ENCODE measurements at regions not wholly inside any gene's neighbourhood (a gene's known extent, or its start where the extent isn't known, plus 50 kb on each side); places are given as distances from the start of the nearest gene placed in this dataset.
"Not testable (repeated sequence)": the region's sequence is repeated elsewhere in the genome, so short reads cannot be mapped to it uniquely, and the experiment has no call there.

GRCh38 chr19:27733551-27734266, 1479.2 kb downstream of the UQCRFS1 start:
- H3K9me3 ChIP-seq (replicated peaks; ENCODE audit: low read length) = no peaks in the 10 kb centered on the region
- H3K4me1 ChIP-seq (ENCODE audit: control insufficient read depth, insufficient read depth, low read length) = no peaks in the 10 kb centered on the region
- no peak overlapping the region for H3K4me2 ChIP-seq (ENCODE audit: low read length)
- peaks cover 7% of the 10 kb centered on the region for H3K36me3 ChIP-seq (ENCODE audit: insufficient read depth, low read length)
- no peak overlapping the region for H3K9ac ChIP-seq (ENCODE audit: low read depth, low read length)
- H3K4me3 ChIP-seq (ENCODE audit: low read length) = no peak overlapping the region
- no peaks in the 10 kb centered on the region for H3K27me3 ChIP-seq (ENCODE audit: control insufficient read depth, insufficient read depth, low read length)

- no peaks in the 10 kb centered on the region for H3K4me1 ChIP-seq (ENCODE audit: control insufficient read depth, insufficient read depth, low read length)
- no peak overlapping the region for H3K4me2 ChIP-seq (ENCODE audit: low read length)
- H3K36me3 ChIP-seq (ENCODE audit: insufficient read depth, low read length) = peaks cover 7% of the 10 kb centered on the region
- no peak overlapping the region for H3K9ac ChIP-seq (ENCODE audit: low read depth, low read length)
- no peaks in the 10 kb centered on the region for H3K27me3 ChIP-seq (ENCODE audit: control insufficient read depth, insufficient read depth, low read length)
- H3K4me3 ChIP-seq (ENCODE audit: low read length) = no peak overlapping the region
- H3K9me3 ChIP-seq (replicated peaks; ENCODE audit: low read length) = no peaks in the 10 kb centered on the region
Observed at GRCh38 chr19:27729332-27729731, 1483.6 kb downstream of the UQCRFS1 start.

GRCh38 chr19:27722625-27723024, 1490.3 kb downstream of the UQCRFS1 start:
- Histone ChIP-seq H3K4me1 (ENCODE audit: control insufficient read depth, insufficient read depth, low read length) (no peaks in the 10 kb centered on the region), H3K9ac (ENCODE audit: low read depth, low read length) (no peak overlapping the region), H3K4me3 (ENCODE audit: low read length) (no peak overlapping the region), H3K36me3 (ENCODE audit: insufficient read depth, low read length) (no peaks in the 10 kb centered on the region), H3K4me2 (ENCODE audit: low read length) (no peak overlapping the region), H3K9me3 (replicated peaks; ENCODE audit: low read length) (no peaks in the 10 kb centered on the region), H3K27me3 (ENCODE audit: control insufficient read depth, insufficient read depth, low read length) (no peaks in the 10 kb centered on the region)

- Histone ChIP-seq H3K9ac (ENCODE audit: low read depth, low read length) (no peak overlapping the region), H3K9me3 (replicated peaks; ENCODE audit: low read length) (no peaks in the 10 kb centered on the region), H3K36me3 (ENCODE audit: insufficient read depth, low read length) (no peaks in the 10 kb centered on the region), H3K4me1 (ENCODE audit: control insufficient read depth, insufficient read depth, low read length) (no peaks in the 10 kb centered on the region), H3K4me2 (ENCODE audit: low read length) (no peak overlapping the region), H3K27me3 (ENCODE audit: control insufficient read depth, insufficient read depth, low read length) (no peaks in the 10 kb centered on the region), H3K4me3 (ENCODE audit: low read length) (no peak overlapping the region)
Observed at GRCh38 chr19:27720155-27720554, 1492.8 kb downstream of the UQCRFS1 start.

GRCh38 chr19:27719034-27719433, 1493.9 kb downstream of the UQCRFS1 start:
- no peaks in the 10 kb centered on the region for H3K36me3 ChIP-seq (ENCODE audit: insufficient read depth, low read length)
- no peak overlapping the region for H3K4me3 ChIP-seq (ENCODE audit: low read length)
- no peaks in the 10 kb centered on the region for H3K27me3 ChIP-seq (ENCODE audit: control insufficient read depth, insufficient read depth, low read length)
- H3K4me2 ChIP-seq (ENCODE audit: low read length) = no peak overlapping the region
- no peak overlapping the region for H3K9ac ChIP-seq (ENCODE audit: low read depth, low read length)
- no peaks in the 10 kb centered on the region for H3K4me1 ChIP-seq (ENCODE audit: control insufficient read depth, insufficient read depth, low read length)
- no peaks in the 10 kb centered on the region for H3K9me3 ChIP-seq (replicated peaks; ENCODE audit: low read length)

GRCh38 chr19:27718234-27718633, 1494.7 kb downstream of the UQCRFS1 start:
- no peak overlapping the region for H3K4me3 ChIP-seq (ENCODE audit: low read length)
- H3K4me2 ChIP-seq (ENCODE audit: low read length) = no peak overlapping the region
- no peaks in the 10 kb centered on the region for H3K27me3 ChIP-seq (ENCODE audit: control insufficient read depth, insufficient read depth, low read length)
- no peak overlapping the region for H3K9ac ChIP-seq (ENCODE audit: low read depth, low read length)
- no peaks in the 10 kb centered on the region for H3K4me1 ChIP-seq (ENCODE audit: control insufficient read depth, insufficient read depth, low read length)
- no peaks in the 10 kb centered on the region for H3K36me3 ChIP-seq (ENCODE audit: insufficient read depth, low read length)
- H3K9me3 ChIP-seq (replicated peaks; ENCODE audit: low read length) = no peaks in the 10 kb centered on the region

- Histone ChIP-seq H3K27me3 (ENCODE audit: control insufficient read depth, insufficient read depth, low read length) (no peaks in the 10 kb centered on the region), H3K9ac (ENCODE audit: low read depth, low read length) (no peak overlapping the region), H3K36me3 (ENCODE audit: insufficient read depth, low read length) (no peaks in the 10 kb centered on the region), H3K4me3 (ENCODE audit: low read length) (no peak overlapping the region), H3K4me2 (ENCODE audit: low read length) (no peak overlapping the region), H3K4me1 (ENCODE audit: control insufficient read depth, insufficient read depth, low read length) (no peaks in the 10 kb centered on the region), H3K9me3 (replicated peaks; ENCODE audit: low read length) (no peaks in the 10 kb centered on the region)
Observed at GRCh38 chr19:27717825-27718224, 1495.1 kb downstream of the UQCRFS1 start.

- H3K4me3 ChIP-seq (ENCODE audit: low read length) = no peak overlapping the region
Observed at GRCh38 chr19:27716922-27717321, 1496.0 kb downstream of the UQCRFS1 start.

GRCh38 chr19:27714857-27715256, 1498.1 kb downstream of the UQCRFS1 start:
- Histone ChIP-seq H3K4me3 (ENCODE audit: low read length) (no peak overlapping the region), H3K4me2 (ENCODE audit: low read length) (no peak overlapping the region), H3K9ac (ENCODE audit: low read depth, low read length) (no peak overlapping the region), H3K4me1 (ENCODE audit: control insufficient read depth, insufficient read depth, low read length) (no peaks in the 10 kb centered on the region), H3K36me3 (ENCODE audit: insufficient read depth, low read length) (no peaks in the 10 kb centered on the region), H3K9me3 (replicated peaks; ENCODE audit: low read length) (no peaks in the 10 kb centered on the region), H3K27me3 (ENCODE audit: control insufficient read depth, insufficient read depth, low read length) (no peaks in the 10 kb centered on the region)

More at GRCh38 chr19:27716922-27717321, 1496.0 kb downstream of the UQCRFS1 start:
- Histone ChIP-seq H3K4me2 (ENCODE audit: low read length) (no peak overlapping the region), H3K27me3 (ENCODE audit: control insufficient read depth, insufficient read depth, low read length) (no peaks in the 10 kb centered on the region), H3K4me1 (ENCODE audit: control insufficient read depth, insufficient read depth, low read length) (no peaks in the 10 kb centered on the region), H3K36me3 (ENCODE audit: insufficient read depth, low read length) (no peaks in the 10 kb centered on the region), H3K9ac (ENCODE audit: low read depth, low read length) (no peak overlapping the region), H3K9me3 (replicated peaks; ENCODE audit: low read length) (no peaks in the 10 kb centered on the region)

GRCh38 chr19:27709496-27709895, 1503.5 kb downstream of the UQCRFS1 start:
- no peak overlapping the region for H3K4me3 ChIP-seq (ENCODE audit: low read length)
- H3K9ac ChIP-seq (ENCODE audit: low read depth, low read length) = no peak overlapping the region
- no peak overlapping the region for H3K4me2 ChIP-seq (ENCODE audit: low read length)
- no peaks in the 10 kb centered on the region for H3K36me3 ChIP-seq (ENCODE audit: insufficient read depth, low read length)
- H3K27me3 ChIP-seq (ENCODE audit: control insufficient read depth, insufficient read depth, low read length) = no peaks in the 10 kb centered on the region
- H3K4me1 ChIP-seq (ENCODE audit: control insufficient read depth, insufficient read depth, low read length) = no peaks in the 10 kb centered on the region
- H3K9me3 ChIP-seq (replicated peaks; ENCODE audit: low read length) = no peaks in the 10 kb centered on the region

GRCh38 chr19:27708986-27709385, 1504.0 kb downstream of the UQCRFS1 start:
- not testable (repeated sequence) for H3K4me1 ChIP-seq (ENCODE audit: control insufficient read depth, insufficient read depth, low read length); H3K9ac ChIP-seq (ENCODE audit: low read depth, low read length); H3K4me2 ChIP-seq (ENCODE audit: low read length); H3K9me3 ChIP-seq (replicated peaks; ENCODE audit: low read length); H3K27me3 ChIP-seq (ENCODE audit: control insufficient read depth, insufficient read depth, low read length); H3K4me3 ChIP-seq (ENCODE audit: low read length); H3K36me3 ChIP-seq (ENCODE audit: insufficient read depth, low read length)

- not testable (repeated sequence) for H3K4me2 ChIP-seq (ENCODE audit: low read length); H3K9ac ChIP-seq (ENCODE audit: low read depth, low read length); H3K9me3 ChIP-seq (replicated peaks; ENCODE audit: low read length); H3K36me3 ChIP-seq (ENCODE audit: insufficient read depth, low read length); H3K27me3 ChIP-seq (ENCODE audit: control insufficient read depth, insufficient read depth, low read length); H3K4me1 ChIP-seq (ENCODE audit: control insufficient read depth, insufficient read depth, low read length); H3K4me3 ChIP-seq (ENCODE audit: low read length)
Observed at GRCh38 chr19:27707026-27707425, 1505.9 kb downstream of the UQCRFS1 start.
